ENCODE measurements at regions not wholly inside any gene's neighbourhood (a gene's known extent, or its start where the extent isn't known, plus 50 kb on each side); places are given as distances from the start of the nearest gene placed in this dataset.

DNA sequence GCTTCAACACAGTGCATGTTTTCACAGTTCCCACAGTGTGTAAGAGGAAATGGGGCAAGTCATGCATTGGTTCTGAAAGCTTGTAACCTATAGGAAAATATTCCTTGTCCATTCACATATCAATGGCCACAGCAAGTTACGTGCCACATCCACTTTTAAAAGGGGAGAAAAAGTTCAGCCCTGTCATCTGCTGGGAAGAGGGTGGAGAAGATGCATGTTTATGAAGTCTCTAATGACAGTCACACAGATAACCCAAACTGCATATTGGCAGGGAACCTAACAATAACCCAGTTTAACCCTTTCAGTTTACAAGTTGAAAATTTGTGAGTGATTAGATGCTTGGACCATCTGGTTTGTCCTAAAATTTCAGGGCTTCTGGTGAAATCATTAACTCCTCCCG, 159.3 kb downstream of the MTRR start:
- no peak for TF ChIP-seq CTCF (IDR thresholded peaks at IDR 0.05)
- no peak for TF ChIP-seq POLR2A (IDR thresholded peaks at IDR 0.05)

Data from heart left ventricle (tissue), 13 donors.